Hematopoietic multipotent progenitor cell treated with erythropoietin and hydrocortisone succinate and interleukin-3 and kit ligand, for 4 days (in vitro differentiated cells): ENCODE measurements at regions not wholly inside any gene's neighbourhood (a gene's known extent, or its start where the extent isn't known, plus 50 kb on each side); places are given as distances from the start of the nearest gene placed in this dataset.
"Not testable (repeated sequence)": the region's sequence is repeated elsewhere in the genome, so short reads cannot be mapped to it uniquely, and the experiment has no call there.

ENCODE experiments used
- DNase-seq: peaks from one replicate; pipeline ENCODE4 v3.0.0-alpha.2; 2015

- DNase-seq = no peak
Observed at GRCh38 chr22:33971561-33971961, 51.3 kb upstream of the LARGE1 start.

GRCh38 chr22:33975841-33976240 is 55.6 kb upstream of the LARGE1 start:
- DNase-seq = no peak

GRCh38 chr22:33983558-33983957 is 63.3 kb upstream of the LARGE1 start:
- DNase-seq = no peak

GRCh38 chr22:33984211-33984610 is 63.9 kb upstream of the LARGE1 start:
- no peak for DNase-seq

GRCh38 chr22:33984656-33985285 is 64.5 kb upstream of the LARGE1 start:
- DNase-seq = no peak

GRCh38 chr22:33985506-33985905 is 65.2 kb upstream of the LARGE1 start:
- no peak for DNase-seq

- DNase-seq = no peak
Observed at GRCh38 chr22:33986167-33986771, 66.0 kb upstream of the LARGE1 start.

GRCh38 chr22:33986954-33987353 is 66.7 kb upstream of the LARGE1 start:
- no peak for DNase-seq

GRCh38 chr22:33989263-33989662 is 69.0 kb upstream of the LARGE1 start:
- not testable (repeated sequence) for DNase-seq

GRCh38 chr22:33991620-33992019 is 71.3 kb upstream of the LARGE1 start:
- no peak for DNase-seq

- no peak for DNase-seq
Observed at GRCh38 chr22:33996824-33997223, 76.5 kb upstream of the LARGE1 start.

- DNase-seq = no peak
Observed at GRCh38 chr22:34000879-34001526, 80.7 kb upstream of the LARGE1 start.

- DNase-seq = no peak
Observed at GRCh38 chr22:34001701-34002466, 81.6 kb upstream of the LARGE1 start.

GRCh38 chr22:34004058-34004457 is 83.8 kb upstream of the LARGE1 start:
- DNase-seq = no peak

- no peak for DNase-seq
Observed at GRCh38 chr22:34010259-34010658, 90.0 kb upstream of the LARGE1 start.

GRCh38 chr22:34015642-34016041 is 95.4 kb upstream of the LARGE1 start:
- DNase-seq = no peak

- no peak for DNase-seq
Observed at GRCh38 chr22:34017205-34017604, 96.9 kb upstream of the LARGE1 start.

GRCh38 chr22:34019190-34019845 is 99.0 kb upstream of the LARGE1 start:
- DNase-seq = no peak

GRCh38 chr22:34035209-34035608 is 114.9 kb upstream of the LARGE1 start:
- DNase-seq = no peak

- peak; percentile 4 for DNase-seq
Observed at GRCh38 chr22:34036931-34037330, 116.7 kb upstream of the LARGE1 start.

- DNase-seq = no peak
Observed at GRCh38 chr22:34038801-34039555, 118.7 kb upstream of the LARGE1 start.

- no peak for DNase-seq
Observed at GRCh38 chr22:34045311-34045710, 125.0 kb upstream of the LARGE1 start.
